ENCODE measurements at regions not wholly inside any gene's neighbourhood (a gene's known extent, or its start where the extent isn't known, plus 50 kb on each side); places are given as distances from the start of the nearest gene placed in this dataset.
"Not testable (repeated sequence)": the region's sequence is repeated elsewhere in the genome, so short reads cannot be mapped to it uniquely, and the experiment has no call there.

DNA sequence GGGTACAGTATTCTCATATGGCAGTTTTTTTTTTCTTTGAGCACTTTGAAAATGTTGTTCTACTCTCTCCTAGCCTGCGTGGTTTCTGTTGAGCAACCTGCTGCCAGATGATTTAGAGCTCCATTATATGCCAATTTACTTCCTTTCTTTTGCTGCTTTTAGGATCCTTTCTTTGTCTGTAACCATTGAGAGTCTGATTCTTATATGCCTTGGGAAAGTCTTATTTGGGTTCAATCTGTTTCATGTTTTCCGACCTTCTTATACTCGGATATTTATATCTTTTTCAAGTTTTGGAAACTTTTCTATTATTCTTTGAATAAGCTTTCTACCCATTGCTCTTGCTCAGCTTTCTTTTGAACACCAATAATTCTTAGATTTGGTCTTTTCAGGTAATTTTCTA, 138.1 kb upstream of the RAG2 start:
- no peak for FAIRE-seq

DNA sequence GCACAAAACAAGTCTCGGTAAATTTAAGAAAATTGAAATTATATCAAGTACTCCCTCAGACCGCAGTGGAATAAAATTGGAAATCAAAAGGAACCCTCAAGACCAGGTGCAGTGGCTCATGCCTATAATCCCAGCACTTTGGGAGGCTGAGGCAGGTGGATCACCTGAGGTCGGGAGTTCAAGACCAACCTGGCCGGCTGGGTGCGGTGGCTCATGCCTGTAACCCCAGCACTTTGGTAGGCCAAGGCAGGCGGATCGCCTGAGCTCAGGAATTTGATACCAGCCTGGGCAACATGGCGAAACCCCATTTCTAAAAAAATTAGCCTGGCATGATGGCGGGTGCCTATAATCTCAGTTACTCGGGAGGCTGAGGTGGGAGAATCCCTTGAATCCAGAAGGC, 135.7 kb upstream of the RAG2 start:
- FAIRE-seq = not testable (repeated sequence)

DNA sequence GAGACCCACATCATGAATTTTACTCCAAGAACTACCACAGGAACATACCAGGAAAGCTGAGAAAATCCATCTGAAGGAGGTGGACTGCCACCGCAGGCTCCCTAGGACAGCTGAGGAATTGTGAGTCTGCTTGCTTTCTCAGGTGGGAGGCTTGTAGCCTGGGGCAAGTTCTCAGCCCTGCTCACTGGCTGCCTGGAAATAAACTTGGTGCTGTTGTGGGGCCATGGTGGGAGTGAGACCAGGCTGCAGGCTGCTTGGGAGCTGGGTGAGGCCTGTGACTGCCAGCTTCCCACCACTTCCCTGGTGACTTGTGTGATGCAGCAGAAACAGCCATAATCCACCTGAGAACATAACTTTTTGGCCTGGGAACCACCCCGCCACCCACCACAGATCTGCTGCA, 132.7 kb upstream of the RAG2 start:
- FAIRE-seq = no peak

DNA sequence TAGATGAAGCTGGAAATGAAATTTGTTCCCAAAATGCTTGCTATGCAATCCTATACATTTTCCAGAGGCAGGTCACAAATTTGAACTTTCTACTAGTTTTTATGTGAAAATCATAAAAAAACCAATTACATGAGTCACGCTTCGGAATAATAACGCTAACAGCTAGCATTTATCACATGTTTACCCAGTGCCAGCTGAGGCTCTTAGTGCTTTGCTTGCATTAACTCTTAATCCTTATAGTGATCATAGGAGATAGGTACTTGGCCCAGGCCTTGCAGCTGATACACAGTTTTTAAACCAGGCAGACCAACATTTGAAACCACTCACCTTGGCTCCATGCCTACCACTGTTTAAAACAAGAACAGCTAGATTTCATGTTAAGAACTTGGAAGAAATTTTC, 131.8 kb upstream of the RAG2 start:
- no peak for FAIRE-seq

DNA sequence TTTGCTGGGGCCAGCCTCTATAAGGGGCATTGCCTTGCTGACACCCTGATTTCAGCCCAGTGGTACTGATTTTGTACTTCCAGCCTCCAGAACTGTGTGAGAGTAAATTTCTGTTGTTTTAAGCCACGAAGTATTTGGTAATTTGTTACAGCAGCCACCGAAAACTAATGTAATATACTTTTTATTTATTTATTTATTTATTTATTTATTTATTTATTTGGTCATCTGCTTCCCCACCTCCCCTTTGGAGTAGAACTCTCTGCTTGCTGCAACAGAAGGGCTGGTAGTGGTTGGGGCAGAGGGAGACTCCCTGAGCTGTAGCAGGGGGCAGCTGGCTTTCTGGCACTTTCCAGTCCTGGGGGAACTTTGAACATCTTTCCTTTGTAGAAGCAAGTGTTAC, 128.4 kb upstream of the RAG2 start:
- no peak for FAIRE-seq

DNA sequence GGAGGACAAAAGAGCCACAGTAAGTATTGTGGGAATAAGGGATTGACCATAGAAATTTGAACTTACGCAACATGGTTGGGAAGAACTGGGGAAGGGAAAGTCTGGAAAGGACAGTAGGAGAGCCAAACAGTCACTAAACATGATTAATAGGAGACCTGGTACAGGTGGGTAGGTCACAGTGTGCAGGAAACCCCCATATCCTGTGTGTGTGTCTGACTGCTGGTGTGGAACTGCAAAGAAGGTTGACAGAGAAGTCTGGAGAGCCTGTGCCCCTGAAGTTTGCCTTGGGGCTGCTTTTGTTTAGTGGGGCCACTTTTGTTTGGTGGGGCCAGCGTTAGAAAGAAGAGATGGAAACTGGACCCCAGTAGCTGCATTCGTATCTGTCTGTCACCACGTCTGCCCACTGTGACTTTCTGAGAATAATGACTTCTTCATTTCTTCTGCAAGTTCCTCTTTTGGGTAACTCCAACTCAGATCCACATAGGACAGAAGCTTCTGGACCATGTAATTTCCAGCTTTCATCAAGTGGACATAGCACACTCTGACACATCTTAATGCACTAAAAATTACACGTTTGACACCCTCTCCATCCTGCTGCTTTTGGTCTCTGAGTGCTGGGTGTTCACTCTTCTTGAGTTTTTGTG, 126.8 kb upstream of the RAG2 start:
- FAIRE-seq = no peak

DNA sequence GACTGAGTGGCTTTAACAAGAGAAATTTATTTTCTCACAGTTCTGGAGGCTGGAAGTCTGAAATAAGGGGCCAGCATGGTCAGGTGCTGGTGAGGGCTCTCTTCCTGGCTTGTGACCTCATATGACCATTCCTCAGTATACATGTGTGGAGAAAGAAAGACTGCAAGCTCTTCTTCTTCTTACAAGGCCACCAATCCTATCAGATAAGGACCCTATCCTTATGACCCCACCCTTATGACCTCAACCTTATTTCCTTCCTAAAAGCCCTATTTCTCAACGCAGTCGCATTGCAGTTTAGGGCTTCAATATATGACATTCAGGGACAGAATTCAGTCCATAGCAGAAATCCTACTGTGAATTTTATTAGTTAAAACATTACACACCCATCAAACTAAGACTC, 124.4 kb upstream of the RAG2 start:
- FAIRE-seq = no peak

DNA sequence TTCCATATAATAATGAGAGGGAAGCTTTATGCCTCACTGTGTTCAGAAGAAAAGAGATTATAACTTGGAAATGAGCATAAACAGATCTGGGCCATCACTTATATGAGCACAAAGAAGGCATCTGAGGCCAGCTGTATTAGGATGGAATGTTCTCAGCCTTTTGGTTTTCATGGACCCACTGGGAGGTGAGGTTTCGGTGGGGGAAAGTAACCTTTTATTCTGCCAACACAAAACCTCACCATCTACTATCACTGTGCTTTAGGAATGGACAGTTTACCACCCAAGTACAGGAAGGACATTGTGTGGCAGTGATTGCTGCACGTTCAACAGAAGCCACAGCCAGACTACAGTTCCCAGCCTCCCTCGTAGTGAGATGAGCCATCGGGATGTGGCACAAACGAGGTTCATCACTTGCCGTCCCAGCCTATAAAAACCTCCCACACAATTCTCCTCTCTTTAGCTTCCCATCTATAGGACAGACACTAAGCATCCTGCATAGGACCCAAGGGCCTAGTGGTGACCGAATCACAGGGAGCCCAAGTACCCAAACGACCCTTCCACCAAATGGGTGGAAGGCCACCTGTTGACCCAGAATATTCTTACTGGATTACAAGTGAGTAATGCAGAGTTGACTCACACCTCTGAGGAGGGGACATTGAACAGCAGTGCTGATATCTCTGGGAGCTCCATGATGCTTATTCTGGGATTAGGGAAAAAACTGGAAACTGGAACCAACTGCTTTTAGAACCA, 121.5 kb upstream of the RAG2 start:
- FAIRE-seq = no peak

DNA sequence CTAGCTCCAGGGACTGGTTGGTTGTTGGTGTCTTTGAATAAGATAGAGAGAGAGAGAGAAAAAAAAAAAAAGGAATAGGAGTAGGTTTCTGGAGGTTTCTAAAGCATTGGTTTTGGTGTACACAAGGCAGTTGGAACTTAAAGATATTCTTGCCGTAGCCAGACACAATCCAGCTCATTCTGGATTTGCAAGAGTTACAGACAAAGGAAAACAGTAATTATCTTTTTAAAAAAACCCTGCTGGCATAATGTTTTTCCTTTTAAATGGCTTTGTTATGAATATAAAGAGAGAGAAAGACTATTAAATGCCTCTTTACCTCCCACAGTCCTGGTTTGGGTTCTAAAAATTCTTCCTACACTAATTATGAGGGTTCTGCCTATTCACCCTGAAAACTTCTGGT, 120.4 kb upstream of the RAG2 start:
- FAIRE-seq = no peak

DNA sequence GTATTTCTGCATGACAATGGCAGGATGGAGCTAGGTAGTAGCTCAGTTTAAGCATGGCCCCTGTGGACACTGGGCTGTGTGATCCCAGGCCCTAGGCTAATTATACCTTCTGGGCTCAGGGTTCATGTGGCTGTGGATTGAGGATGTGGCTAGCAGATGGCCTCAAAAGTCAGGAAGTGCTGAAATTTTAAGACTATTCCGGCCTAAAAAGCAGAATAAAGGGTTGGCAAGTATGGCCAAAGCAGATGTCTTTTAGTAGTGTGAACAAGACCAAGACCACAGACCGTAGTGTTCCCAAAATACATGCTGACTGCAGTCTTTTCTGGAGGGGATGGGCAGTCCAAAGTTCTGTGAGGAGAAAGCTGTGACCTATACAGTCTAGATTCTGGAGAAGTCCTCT, 115.7 kb upstream of the RAG2 start:
- FAIRE-seq = no peak

DNA sequence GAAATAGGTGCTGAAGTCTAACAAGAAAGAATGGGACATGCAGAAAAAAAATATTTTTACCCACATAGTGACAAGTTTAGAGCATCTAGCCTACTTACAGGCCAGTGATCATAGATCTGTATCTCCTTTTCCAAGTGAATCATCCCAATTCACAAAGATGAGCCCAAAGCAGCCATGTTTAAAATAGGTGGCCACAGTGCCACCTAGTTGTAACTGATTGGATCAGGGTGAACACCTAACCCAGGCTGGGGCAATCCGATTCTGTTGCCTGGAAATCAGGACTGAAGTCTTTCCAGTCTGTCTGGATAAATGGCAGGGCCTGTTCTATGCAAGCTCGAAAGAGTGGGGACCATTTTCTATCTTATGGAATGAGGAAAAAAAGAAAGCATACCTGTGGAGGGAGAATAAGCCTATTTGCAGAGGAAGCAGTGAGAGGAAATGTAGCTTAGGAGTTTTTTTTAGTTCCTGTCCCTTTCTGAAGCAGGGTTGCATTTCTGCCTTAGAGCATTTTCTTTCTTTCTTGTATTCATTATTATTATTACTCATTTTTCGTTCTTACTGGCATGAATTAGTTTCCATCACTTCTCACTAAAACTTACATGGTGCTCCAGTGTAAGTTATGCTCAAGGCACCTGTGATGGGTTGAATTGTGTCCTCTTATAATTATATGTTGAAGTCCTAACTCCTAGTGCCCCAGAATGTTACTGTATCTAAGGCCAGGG, 113.2 kb upstream of the RAG2 start:
- no peak for FAIRE-seq
